NCI-H524 treated with DMSO at 0.1 percent for 48 hours (cell line): ENCODE measurements at regions not wholly inside any gene's neighbourhood (a gene's known extent, or its start where the extent isn't known, plus 50 kb on each side); places are given as distances from the start of the nearest gene placed in this dataset.

ENCODE experiments used
- DNase-seq: peaks from one replicate; lab custom pipeline; 2025; lab: John Stamatoyannopoulos, UW

DNA sequence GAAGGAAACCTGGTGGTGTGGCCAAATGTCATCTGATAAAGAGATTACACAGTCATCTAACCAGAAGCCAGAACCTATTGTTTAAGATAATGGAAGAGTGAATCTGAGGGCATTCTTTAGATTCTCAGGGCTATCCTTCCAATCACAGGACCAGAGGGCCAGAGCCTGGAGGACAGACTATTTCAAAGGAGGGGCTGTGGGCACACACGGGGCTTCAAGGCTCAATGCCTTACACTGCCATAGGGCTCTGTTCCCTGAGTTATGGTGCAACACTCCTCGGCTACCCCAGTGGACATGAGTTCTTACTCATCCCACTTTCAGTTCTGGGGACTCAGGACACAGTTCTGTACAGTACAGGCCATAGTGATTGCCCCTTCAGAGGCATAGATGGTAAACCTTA is 343.9 kb upstream of the ALCAM start:
- no peak for DNase-seq

DNA sequence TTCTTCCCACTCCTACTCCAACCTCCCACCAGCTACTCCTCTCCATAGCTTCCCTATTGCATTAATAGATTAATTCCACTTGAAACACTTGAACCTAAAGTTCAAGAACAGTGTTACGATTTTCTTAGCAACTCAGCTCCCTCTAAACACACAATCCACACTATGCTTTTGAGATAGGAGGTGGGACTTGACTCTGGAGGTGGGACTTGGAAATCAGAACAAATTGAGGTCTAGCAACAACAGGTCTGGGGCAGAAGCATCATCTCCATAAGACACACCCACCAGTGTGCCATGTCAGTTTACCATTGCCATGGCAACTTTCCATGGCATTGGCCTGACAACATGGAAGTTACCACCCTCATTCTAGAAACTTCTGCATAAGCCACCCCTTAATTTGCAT is 336.5 kb upstream of the ALCAM start:
- peak; percentile 72 for DNase-seq

DNA sequence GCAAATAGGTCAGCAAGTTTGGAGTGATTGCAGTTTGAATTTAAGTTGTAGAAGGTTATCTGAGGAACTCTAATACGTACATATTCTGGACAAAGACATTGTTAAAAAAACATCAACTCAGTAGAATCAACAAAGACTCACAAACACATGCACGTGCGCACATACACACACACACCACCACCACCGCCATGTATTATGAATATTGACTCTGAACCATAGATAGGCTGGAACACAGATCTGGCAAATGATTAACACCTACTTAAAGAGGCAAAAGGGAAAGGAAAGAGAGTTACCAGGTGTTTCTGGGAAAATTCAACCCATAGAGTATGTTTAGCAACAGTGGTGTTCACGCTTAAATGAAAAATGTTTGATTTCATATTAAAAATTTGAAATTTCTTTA is 334.2 kb upstream of the ALCAM start:
- DNase-seq, result no peak

DNA sequence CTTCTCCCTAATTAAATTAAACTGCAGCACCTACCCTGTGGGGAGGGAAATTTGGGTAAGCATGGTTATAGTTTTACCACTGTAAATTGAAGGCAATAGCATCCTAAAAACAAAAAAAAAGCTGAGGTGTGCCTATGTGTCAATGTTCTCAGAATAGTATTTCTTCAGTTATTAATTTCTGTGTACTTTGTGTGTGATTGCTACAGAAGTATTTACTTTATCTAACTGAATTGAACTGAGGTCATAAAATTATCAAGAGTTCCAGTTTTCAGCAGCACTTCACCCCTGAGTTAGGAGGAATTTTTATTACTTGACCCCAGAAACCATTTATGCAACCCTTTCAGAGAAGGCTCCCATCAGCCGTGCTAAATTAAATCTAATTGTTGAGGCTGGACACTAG is 333.6 kb upstream of the ALCAM start:
- no peak for DNase-seq

DNA sequence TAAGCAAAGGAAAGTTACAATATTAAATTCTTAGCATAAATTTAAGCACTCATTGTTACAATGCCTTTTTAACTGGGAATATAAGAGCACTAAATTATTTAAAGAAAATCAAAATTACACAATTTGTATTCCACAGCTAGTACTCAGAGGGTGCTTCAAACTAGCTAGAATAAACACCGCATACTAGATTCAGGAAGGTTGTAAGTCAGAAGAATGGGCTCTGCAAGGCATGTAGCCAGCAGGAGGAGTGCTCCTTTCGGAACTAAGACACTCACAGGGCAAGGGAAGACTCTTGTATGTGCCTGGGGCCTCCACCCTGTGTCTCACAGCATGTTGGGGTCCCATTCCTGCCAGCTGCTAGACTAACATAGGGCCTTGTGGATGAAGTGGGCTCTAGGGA is 327.7 kb upstream of the ALCAM start:
- DNase-seq, result no peak

DNA sequence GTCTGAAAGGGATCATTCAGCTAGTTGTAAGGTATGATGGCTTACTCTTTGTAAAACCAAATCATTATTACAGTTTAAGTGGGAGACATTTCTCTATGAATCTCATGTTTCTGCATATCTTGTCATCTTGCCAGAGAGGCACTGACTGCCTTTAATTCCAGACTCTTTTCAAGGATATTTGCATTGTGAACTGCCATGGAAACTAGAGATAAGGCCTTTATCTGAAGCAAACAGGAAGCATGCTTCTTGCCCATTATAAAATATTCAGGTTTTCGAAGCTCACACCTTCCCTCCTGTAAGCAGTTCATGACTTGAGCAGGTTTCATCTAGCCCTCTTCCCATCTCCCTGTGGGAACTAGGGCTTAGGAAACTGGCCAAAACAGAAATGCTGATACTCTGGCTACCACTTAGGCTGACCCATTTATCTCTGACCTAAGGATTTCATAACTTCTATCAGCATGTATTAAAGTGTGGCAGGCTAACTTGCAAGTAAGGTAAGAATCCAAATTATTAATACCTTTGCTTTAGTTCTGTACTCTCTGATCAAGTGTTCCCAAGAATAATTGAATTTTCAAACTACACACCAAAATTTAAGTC is 326.6 kb upstream of the ALCAM start:
- DNase-seq, result no peak

DNA sequence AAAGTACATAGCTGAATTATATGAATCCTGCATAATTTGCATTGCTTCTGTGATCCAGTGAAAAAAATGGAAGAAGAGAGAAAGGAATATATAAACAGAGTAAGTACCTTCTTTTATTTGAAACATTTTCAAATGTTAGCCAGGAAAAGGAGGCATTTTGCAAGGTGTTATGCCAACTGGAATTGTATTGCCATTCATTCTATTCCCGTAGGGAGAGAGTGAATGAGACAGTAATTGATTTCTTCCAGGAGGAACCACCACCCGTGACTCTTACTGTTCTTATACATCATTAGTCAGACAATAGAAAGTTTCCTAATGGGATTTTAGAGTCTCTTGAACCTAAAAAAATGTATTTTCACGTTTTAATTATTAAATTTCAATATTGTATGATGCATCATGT is 324.1 kb upstream of the ALCAM start:
- no peak for DNase-seq

DNA sequence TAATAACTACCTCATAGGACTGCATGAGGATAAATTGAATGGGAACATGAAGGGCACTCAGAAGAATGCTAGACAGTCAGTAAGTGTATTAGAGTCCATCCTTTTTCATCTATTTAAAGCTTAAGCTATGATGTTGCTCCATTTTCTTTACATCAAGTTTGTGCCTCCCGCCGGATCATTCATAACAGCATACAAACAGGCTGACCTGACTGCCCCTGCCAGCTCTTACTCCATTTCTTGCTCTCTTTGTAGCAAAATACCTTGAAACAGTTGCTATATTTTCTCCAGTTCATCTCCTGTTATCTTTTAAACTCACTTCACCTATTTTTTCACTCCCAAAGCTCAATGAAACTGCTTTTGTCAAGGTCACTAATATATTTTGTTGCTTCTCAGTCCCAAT is 315.6 kb upstream of the ALCAM start:
- DNase-seq, result no peak

DNA sequence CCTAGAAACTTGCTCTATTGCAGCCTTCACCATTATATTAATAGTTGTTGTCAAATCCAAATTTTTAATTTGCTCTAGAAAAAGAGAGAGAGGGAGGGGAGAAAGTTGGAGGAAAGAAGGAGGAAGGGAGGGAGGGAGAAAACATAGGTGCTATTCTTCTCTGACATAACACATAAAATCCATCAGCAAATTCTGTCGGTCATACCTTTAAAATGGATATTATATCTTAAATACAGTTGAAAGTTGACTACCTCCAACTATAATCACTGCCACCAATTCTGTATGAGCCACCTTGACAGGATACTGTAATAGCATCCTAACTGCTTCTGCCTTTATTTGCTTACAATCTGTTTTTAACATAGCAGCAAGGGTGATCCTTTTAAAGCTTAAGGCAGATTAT is 314.7 kb upstream of the ALCAM start:
- no peak for DNase-seq

DNA sequence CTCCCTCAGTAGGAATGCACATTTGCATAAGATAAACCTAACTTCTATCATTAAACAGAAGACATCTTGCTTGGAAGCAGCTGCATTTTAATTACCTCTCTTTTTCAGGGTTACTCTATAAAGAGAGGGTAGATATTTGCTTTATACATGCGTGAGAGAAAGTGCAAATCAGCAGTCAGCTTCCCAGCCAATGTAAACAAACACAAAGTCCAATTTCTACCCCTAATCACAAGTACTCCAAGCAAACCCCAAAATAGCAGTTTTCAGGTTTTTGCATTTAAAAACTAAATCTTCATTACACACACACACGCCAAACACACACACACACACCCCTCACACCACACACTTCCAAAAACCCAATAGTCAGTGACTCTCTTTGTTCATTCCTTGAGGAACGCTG is 303.9 kb upstream of the ALCAM start:
- DNase-seq, result no peak

DNA sequence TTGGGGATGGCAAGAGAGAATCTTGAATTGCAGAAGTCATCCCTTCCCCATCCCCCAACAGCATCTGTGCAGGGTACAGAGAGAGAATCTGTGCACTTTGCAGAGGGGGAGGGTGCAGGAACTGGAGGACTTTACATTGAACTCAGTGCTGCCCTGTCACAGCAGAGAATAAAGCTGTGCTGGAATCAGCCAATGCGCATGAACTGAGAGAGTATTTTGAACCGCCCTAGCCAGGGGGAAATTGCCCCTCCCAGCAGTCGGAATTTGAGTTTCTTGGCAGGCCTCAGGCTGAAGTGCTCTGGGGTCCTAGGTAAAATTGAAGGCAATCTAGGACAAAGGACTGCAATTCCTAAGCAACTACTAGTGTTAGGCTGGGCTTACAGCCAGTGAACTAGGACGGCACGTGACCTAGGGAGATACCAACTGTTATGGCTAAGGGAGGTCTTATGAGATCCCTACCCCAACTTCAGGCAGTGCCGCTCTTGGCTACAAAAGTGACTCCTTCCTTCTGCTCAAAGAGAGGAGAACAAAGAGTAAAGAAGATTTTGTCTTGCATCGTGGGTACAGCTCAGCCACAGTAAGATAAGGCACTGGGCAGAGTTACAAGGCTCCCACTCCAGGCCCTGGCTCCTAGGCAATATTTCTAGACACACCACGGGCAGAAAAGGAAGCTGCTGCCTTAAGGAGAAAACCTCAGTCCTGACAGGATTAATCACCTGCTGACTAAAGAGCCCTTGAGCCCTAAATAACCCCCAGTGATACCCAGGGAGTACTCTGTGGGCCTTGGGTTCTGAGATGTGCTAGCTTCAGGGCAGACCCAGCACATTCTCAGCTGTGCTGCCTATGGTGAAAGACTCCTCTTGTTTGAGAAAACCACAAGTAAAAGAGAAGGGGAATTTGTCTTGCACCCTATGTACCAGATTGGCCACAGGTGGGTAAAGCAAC is 300.5 kb upstream of the ALCAM start:
- DNase-seq, result no peak

DNA sequence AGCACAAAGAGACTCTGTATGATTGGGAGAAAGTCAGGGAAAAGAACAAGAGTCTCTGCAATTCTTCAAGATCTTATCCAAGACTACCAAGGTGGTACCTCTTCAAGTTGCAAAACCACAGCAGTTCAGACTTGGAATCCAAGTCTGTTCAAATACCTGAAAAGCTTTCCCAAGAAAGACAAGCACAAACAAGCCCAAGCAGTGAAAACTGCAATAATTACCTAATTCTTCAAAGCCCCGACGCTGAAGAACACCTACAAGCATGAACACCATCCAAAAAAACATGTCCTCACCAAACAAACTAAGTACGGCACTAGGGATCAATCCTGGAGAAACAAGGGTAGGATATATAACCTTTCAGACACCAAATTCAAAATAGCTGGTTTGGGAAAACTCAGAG is 299.3 kb upstream of the ALCAM start:
- no peak for DNase-seq

DNA sequence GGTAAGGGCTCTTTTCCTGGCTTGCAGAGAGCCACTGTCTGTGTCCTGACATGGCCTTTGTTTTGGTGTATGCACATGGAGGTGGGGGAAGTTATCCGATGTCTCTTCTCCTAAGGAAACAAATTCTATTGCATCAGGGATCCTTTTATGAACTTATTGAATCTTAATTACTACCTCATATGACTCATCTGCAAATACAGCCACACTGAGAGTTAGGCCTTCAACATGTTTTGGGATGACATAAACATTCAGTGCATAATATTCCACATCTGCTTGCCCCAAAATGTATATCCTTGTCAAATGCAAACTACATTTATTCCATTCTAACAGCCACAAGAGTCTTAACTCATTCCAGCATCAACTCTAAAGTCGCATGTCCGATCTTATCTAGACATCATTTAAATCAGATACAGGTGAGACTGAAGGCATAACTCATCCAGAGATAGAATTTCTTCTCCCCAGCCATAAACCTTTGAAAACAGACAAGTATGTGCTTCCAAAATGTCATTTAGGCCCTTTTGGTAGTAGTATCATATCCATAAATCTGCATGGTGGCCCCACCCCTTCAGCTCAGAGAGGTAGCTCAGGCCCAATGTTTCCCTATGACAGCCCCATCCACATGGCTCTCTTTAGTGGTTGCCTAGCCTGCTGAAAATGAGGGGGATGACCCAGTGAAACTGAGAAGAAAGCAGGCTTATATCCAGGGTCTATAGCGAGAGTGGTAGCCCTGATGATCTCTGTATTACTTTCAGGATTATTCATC is 289.5 kb upstream of the ALCAM start:
- no peak for DNase-seq

DNA sequence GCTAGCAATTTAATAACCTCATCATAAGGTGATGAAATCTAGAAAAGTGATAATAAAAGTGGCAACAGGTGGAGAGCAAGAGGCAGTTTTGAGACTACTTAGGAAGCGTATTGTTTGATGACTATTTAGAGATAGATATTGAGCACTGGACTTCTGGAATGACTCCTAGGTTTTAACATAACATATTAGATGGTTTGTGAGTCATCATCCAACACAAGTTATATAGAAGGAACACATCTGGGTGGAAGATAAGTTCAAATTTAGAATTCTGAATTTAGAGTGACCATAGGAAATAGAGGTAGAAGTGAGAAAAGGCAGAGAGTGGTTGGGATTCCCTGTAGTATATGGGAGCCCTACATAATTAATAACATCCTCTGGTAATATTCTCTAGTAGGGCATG is 282.8 kb upstream of the ALCAM start:
- DNase-seq, result no peak

DNA sequence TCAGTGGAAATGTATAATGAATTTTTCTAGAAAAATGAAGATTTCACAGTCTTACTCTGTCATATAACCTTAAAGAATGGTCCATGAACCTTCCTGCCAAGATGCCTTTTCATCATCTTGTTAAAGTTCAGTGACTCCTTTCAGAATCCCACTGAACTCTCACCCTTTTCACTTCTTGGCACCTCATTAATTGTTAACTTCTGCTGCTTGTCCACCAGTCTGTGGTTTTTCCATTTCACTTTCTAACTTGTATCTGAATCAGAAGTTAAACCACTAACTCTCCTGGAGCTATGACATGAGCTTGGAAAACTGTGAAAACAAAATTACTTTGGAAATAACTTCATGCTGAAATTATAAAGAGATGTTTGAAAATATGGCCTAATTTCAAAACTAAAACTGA is 281.2 kb upstream of the ALCAM start:
- no peak for DNase-seq

DNA sequence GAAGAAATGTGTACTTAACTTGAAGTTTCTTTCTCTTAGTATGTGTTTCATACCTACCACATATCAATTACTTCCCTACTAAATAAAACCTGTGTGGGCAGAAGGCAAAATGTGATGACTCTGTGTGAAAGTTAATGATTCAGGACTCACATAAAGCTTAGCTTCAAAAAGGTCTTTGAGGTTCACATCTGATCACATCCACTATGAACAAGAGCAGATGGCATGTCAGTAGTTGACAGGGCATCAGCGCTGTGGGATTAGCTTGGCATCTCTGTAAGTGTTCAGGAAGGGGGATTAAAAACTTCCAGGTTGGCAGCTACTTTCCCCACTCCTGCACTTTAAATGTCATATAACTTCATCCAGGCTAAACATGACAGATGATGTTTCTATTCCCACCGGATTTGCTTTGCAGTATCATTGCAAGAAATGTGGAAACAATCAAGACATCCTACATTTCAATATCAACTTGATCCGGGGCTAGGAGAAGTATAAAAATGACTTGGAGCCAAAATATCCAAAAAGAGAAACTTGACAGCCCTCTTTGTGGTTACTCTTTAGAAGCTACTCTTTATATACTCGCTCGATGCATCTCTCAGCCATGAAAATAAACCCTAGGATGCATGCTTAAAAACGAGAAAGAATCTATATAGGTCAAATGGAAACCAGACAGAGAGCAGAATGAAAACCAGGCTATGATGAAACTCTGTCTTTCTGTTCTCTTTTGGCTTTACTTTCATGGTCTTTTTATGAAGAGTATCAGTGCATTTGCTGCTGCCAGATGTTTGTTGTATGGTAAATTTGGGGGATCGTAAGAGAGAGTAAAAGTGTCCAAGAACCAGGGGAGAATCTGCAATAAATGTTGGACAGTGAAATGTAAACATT is 273.1 kb upstream of the ALCAM start:
- DNase-seq, result peak; percentile 98

DNA sequence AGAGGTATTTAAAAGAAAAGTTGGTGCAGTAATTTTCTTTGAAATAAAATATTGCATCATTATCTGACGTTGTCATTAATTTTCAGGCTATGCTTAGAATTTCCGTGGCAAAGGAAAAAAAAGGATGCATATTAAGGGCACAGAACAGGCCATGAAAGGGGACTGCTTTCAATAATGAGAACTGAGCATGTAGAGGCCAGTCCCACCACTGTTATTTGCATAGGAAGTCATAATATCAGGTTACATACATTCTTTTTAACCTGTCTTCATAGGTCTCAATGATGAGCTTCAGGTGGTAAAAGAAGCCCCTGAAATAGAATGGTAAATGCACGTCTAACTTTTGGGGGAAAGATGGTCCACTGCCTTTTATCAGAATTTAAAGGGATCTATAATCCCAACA is 272.1 kb upstream of the ALCAM start:
- no peak for DNase-seq

DNA sequence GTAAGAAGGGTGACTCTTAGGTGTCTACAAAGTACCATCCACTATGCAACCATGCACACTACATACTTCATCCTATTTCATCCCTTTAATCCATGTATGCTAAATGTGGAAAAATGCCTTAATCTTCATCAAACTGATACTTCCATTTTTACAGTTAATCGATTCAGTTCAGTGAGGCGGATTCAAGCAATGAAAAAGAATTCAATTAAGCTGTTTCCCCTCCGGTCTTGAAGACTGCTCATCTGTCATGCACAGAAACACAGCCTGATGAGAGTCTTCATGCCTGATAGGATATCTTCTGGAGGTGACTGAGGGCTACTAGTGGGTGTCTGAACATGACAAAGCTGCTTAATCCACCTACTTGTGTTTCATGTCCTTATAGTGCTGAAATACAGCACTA is 270.6 kb upstream of the ALCAM start:
- peak; percentile 14 for DNase-seq

DNA sequence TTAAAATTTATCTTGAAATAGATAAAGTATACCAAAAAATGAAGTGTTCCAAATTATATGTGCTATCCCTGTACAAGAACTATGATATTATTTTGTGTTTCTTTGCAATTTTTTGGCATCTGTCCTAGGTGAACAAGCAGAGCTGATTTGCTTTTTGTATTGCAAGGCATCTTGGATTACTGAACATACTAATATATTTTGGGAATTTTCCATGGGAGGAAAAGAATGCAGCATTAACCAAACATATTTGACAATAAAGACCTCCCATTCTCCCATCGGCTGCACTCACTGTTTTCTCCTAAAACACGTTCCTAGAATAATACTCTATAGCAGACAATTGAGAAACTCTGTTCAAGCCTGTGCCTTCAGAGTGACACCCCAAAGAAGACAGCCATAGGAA is 265.1 kb upstream of the ALCAM start:
- DNase-seq, result no peak

DNA sequence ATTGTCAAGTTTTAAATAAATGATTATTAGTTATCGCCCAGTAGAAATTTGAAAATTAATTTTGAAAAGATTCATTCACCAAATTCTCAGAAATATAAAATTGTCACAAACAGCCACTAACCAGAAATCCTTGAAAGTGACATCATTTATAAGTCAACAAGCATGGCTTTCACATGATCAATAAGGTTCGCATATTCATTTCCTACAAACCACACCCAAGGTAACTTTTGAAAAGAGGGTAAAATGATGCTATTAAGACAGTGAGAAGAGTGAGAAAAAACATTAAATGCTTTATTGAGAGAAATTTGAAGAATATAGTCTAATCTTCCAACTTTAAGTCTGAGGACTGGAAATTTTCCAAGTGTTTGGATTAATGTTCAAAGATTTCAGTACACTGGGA is 263.6 kb upstream of the ALCAM start:
- no peak for DNase-seq

DNA sequence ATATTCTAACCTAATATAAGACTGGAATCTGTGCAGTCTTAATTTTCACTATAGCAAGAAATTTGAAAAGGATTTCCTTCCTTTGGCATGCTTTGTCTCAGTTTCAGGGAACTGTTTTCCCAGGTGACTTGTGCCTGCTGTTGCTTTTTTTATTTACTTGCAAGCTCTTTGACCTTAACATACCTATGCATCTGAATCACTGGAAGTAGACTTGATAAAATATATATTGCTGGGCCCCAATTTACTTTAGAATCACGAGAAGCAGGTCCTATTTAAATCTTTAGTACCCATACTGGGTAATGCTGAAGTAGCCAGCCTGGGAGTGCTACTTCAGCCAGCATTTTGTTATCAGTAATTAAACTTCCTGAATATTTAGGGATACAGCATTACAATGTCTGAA is 257.9 kb upstream of the ALCAM start:
- DNase-seq, result no peak

DNA sequence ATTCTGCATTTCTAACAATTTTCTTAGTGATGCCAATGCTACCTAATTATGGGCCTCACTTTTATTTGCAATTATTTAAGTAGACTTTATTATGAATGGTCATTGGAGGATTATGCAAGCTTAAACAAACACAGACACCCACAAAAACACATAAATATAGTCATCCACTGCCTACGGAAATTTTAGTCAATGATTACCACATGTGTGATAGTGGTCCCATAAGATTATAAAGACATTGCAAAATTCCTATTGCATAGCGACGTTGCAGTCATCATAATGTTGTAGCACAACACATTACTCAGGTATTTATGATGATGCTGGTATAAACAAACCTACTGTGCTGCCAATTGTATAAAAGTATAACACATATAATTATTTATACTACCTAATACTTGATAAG is 247.8 kb upstream of the ALCAM start:
- DNase-seq, result no peak
